HCT116 (cell line): ENCODE measurements at regions not wholly inside any gene's neighbourhood (a gene's known extent, or its start where the extent isn't known, plus 50 kb on each side); places are given as distances from the start of the nearest gene placed in this dataset.

Experiments
- ATAC-seq: fragments of 200-7000 bp; cut with Tn5 transposase; 2 replicates; pipeline ENCODE4 v1.9.1; 2020; ENCODE audit warnings: mild to moderate bottlenecking, moderate library complexity
- BruUV-seq: library from RNA; stranded (reverse); fragments of 400-500 nt; replicated peaks from 2 replicates; lab custom pipeline; 2021; lab: Mats Ljungman, UMichigan
- CTCF ChIA-PET: fragments of 300-600 bp; sonication (Branson Sonifier 250); formaldehyde crosslinking; loops from one replicate; lab custom pipeline; 2021; ENCODE audit warnings: antibody characterized with exemption; lab: Charles Lee
- POLR2A ChIA-PET: fragments of 300-600, 350-600 bp; sonication (Branson Sonifier 250); formaldehyde crosslinking; loops from one replicate; lab custom pipeline; 2021; ENCODE audit warnings: antibody characterized with exemption; lab: Charles Lee
- RAD21 ChIA-PET, 2 experiments: fragments of 300-600 bp; sonication (Branson Sonifier 250); formaldehyde crosslinking; loops; one replicate each; lab custom pipeline; 2023; ENCODE audit warnings: low total read pairs in 2 of 2; ENCODE audit not compliant: uncharacterized antibody in 2 of 2, unreplicated experiment in 2 of 2, low non-redundant PET in 1 of 2; lab: Charles Lee
- DNase-seq: peaks from one replicate; pipeline ENCODE4 v3.0.0-alpha.2; 2010; ENCODE audit warnings: low read depth, low spot score
- H2AFZ ChIP-seq: fragments of 200-600 bp; shearing (Covaris generic), sonication (generic); 2 replicates; pipeline ENCODE4 v1.6.1; 2017; ENCODE audit warnings: low read depth, mixed run types, mixed read lengths, antibody characterized with exemption, low read length; ENCODE audit not compliant: poor library complexity, severe bottlenecking
- H3K27ac ChIP-seq: 2 replicates; pipeline ENCODE4 v1.5.1; 2012; ENCODE audit warnings: low read depth, low read length
- H3K27me3 ChIP-seq: fragments of 200-600 bp; sonication (generic); 2 replicates; pipeline ENCODE4 v1.6.1; 2016; ENCODE audit warnings: mixed run types, low read length, mixed read lengths; ENCODE audit not compliant: insufficient read depth
- H3K36me3 ChIP-seq, 2 experiments: fragments of 200-500 bp in 1 of 2; fragments of 200-600 bp in 1 of 2; sonication (Bioruptor generic) in 1 of 2; sonication (generic) in 1 of 2; 2 replicates each; pipeline versions ENCODE4 v1.5.1 to v1.6.1; 2014 to 2016; ENCODE audit warnings: low read length in 2 of 2, inconsistent platforms in 1 of 2, mixed read lengths in 1 of 2, mixed run types in 1 of 2; ENCODE audit not compliant: insufficient read depth in 2 of 2, control insufficient read depth in 1 of 2
- H3K4me1 ChIP-seq, 2 experiments: fragments of 200-600 bp in 1 of 2; sonication (generic) in 1 of 2; 2 replicates each; pipeline versions ENCODE4 v1.5.1 to v1.6.1; 2012 to 2017; ENCODE audit warnings: low read length in 2 of 2, inconsistent platforms in 1 of 2, mild to moderate bottlenecking in 1 of 2, mixed read lengths in 1 of 2, mixed run types in 1 of 2, moderate library complexity in 1 of 2; ENCODE audit not compliant: insufficient read depth in 2 of 2, control insufficient read depth in 1 of 2
- H3K4me2 ChIP-seq: fragments of 200-600 bp; sonication (generic); 2 replicates; pipeline ENCODE4 v1.6.1; 2017; ENCODE audit warnings: mixed run types, low read length, mixed read lengths
- H3K4me3 ChIP-seq, 2 experiments: fragments of 200-600 bp in 1 of 2; sonication (generic) in 1 of 2; replicated peaks in 1 of 2; 2 replicates each; pipeline ENCODE4 v1.5.1; 2011 to 2016; ENCODE audit warnings: low read length in 2 of 2, control low read depth in 1 of 2, low read depth in 1 of 2, mild to moderate bottlenecking in 1 of 2, mixed read lengths in 1 of 2, mixed run types in 1 of 2
- H3K79me2 ChIP-seq: fragments of 200-600 bp; sonication (generic); 2 replicates; pipeline ENCODE4 v1.6.1; 2017; ENCODE audit warnings: mild to moderate bottlenecking, mixed run types, low read length, moderate library complexity, mixed read lengths; ENCODE audit not compliant: insufficient read depth
- H3K9ac ChIP-seq: fragments of 200-600 bp; sonication (generic); 2 replicates; pipeline ENCODE4 v1.6.1; 2016; ENCODE audit warnings: low read length, mixed read lengths
- H3K9me2 ChIP-seq: fragments of 200-600 bp; sonication (generic), shearing (Covaris generic); 2 replicates; pipeline ENCODE4 v1.6.1; 2017; ENCODE audit warnings: mixed run types, mild to moderate bottlenecking, moderate library complexity; ENCODE audit not compliant: insufficient read depth
- H3K9me3 ChIP-seq, 2 experiments: fragments of 200-500 bp in 1 of 2; fragments of 200-600 bp in 1 of 2; sonication (Bioruptor generic) in 1 of 2; sonication (generic) in 1 of 2; 2 replicates each; pipeline ENCODE4 v1.6.1; 2014 to 2017; ENCODE audit warnings: low read length in 2 of 2, mixed read lengths in 2 of 2, inconsistent platforms in 1 of 2, low read depth in 1 of 2, mild to moderate bottlenecking in 1 of 2, mixed run types in 1 of 2, moderate library complexity in 1 of 2; ENCODE audit not compliant: control insufficient read depth in 1 of 2, insufficient read depth in 1 of 2
- H4K20me1 ChIP-seq: fragments of 200-600 bp; sonication (generic), shearing (Covaris generic); 2 replicates; pipeline ENCODE4 v1.6.1; 2017; ENCODE audit warnings: mixed run types, mild to moderate bottlenecking, moderate library complexity; ENCODE audit not compliant: insufficient read depth
- CEBPB ChIP-seq: IDR thresholded peaks from 2 replicates; pipeline ENCODE4 v1.6.1; 2012; ENCODE audit warnings: low read depth
- EGR1 ChIP-seq: IDR thresholded peaks from 2 replicates; pipeline ENCODE4 v1.6.1; 2012; ENCODE audit warnings: low read depth
- ELF1 ChIP-seq: IDR thresholded peaks from 2 replicates; pipeline ENCODE4 v1.6.1; 2012; ENCODE audit warnings: low read depth, borderline replicate concordance
- EZH2 ChIP-seq: fragments of 200-600 bp; sonication (generic); IDR thresholded peaks from 2 replicates; pipeline ENCODE4 v1.6.1; 2017; ENCODE audit warnings: antibody characterized with exemption, mixed run types
- EZH2phosphoT487 ChIP-seq: fragments of 200-600 bp; IDR thresholded peaks from 2 replicates; pipeline ENCODE4 v1.6.1; 2018; ENCODE audit warnings: antibody characterized with exemption, borderline replicate concordance
- FOSL1 ChIP-seq: IDR thresholded peaks from 2 replicates; pipeline ENCODE4 v1.6.1; 2012; ENCODE audit warnings: low read depth
- JUND ChIP-seq: IDR thresholded peaks from 2 replicates; pipeline ENCODE4 v1.6.1; 2012
- MAX ChIP-seq: IDR thresholded peaks from 2 replicates; pipeline ENCODE4 v1.6.1; 2012
- POLR2A ChIP-seq: IDR thresholded peaks from 2 replicates; pipeline ENCODE4 v1.7.0; 2011; ENCODE audit warnings: borderline replicate concordance; ENCODE audit not compliant: insufficient read depth, insufficient read length; ENCODE audit errors: extremely low read depth
- POLR2AphosphoS5 ChIP-seq: IDR thresholded peaks from 2 replicates; pipeline ENCODE4 v1.6.1; 2011; ENCODE audit warnings: mild to moderate bottlenecking, low read depth, low read length, moderate library complexity
- RAD21 ChIP-seq: IDR thresholded peaks from 2 replicates; pipeline ENCODE4 v1.6.1; 2012; ENCODE audit warnings: low read depth, mild to moderate bottlenecking
- SRF ChIP-seq: IDR thresholded peaks from 2 replicates; pipeline ENCODE4 v1.6.1; 2012; ENCODE audit warnings: low read depth
- TCF7L2 ChIP-seq: IDR thresholded peaks from 2 replicates; pipeline ENCODE4 v1.7.0; 2011; ENCODE audit warnings: borderline replicate concordance, inconsistent platforms; ENCODE audit not compliant: insufficient read depth, insufficient read length; ENCODE audit errors: extremely low read depth
- YY1 ChIP-seq: IDR thresholded peaks from 2 replicates; pipeline ENCODE4 v1.6.1; 2011; ENCODE audit warnings: low read length, low read depth, moderate library complexity, mild to moderate bottlenecking; ENCODE audit not compliant: insufficient replicate concordance; ENCODE audit errors: extremely low read depth
- ZFX ChIP-seq: fragments of 450-650 bp; IDR thresholded peaks from 2 replicates; pipeline ENCODE4 v1.6.1; 2017
- ZNF274 ChIP-seq: fragments of 200-500 bp; sonication (Bioruptor generic); IDR thresholded peaks from 2 replicates; pipeline ENCODE4 v1.6.1; 2014; ENCODE audit warnings: mild to moderate bottlenecking, low read depth, low read length, inconsistent platforms
- intact Hi-C: fragments of 100-400 bp; cut with micrococcal nuclease; formaldehyde crosslinking; loops from 2 replicates; pipeline ENCODE4 v1.10.0; 2022
- TF ChIP-seq, protein P1 (sequence below): IDR thresholded peaks from 2 replicates; pipeline ENCODE4 v1.6.1; 2012
- TF ChIP-seq, protein P2 (sequence below): IDR thresholded peaks from 2 replicates; pipeline ENCODE4 v1.6.1; 2011; ENCODE audit warnings: mild to moderate bottlenecking, low read length, moderate library complexity; ENCODE audit not compliant: insufficient replicate concordance; ENCODE audit errors: extremely low read depth

- no peaks in the 10 kb centered on the region for H3K9me2 ChIP-seq
- CTCF ChIA-PET, result no interaction called here
- BruUV-seq, result no TSS peak
- H4K20me1 ChIP-seq, result no peaks in the 10 kb centered on the region
- RAD21 ChIA-PET, result no interaction called here
- no peak overlapping the region for H2AFZ ChIP-seq
- intact Hi-C loops, result no loop called here
- no peak for DNase-seq
- peaks cover 15 to 24% of the 10 kb centered on the region in 2 experiments; a peak in 3 of 4 replicates for H3K9me3 ChIP-seq
- no peak overlapping the region for H3K4me3 ChIP-seq
- no peak for ATAC-seq
- no peak for TF ChIP-seq ELF1
- no peak for TF ChIP-seq CEBPB
- no peak for TF ChIP-seq JUND
- no peak for TF ChIP-seq ZNF274
- TF ChIP-seq EZH2phosphoT487, result no peak
- no peak for TF ChIP-seq TCF7L2
- TF ChIP-seq, all 23 proteins: peak for 0
- POLR2A ChIA-PET, result no interaction called here
- Histone ChIP-seq H3K27me3 (no peaks in the 10 kb centered on the region), H3K9ac (no peak overlapping the region), H3K4me2 (no peak overlapping the region), H3K36me3 (no peaks in the 10 kb centered on the region), H3K79me2 (no peaks in the 10 kb centered on the region), H3K27ac (no peak overlapping the region), H3K4me1 (no peaks in the 10 kb centered on the region)
Measured at GRCh38 chr16:63830061-63830460, 1291.8 kb downstream of the CDH11 start.

GRCh38 chr16:63822818-63823217 is 1299.0 kb downstream of the CDH11 start:
- H3K4me2 ChIP-seq, result no peak overlapping the region
- no peak for ATAC-seq
- no TSS peak for BruUV-seq
- H3K27ac ChIP-seq, result no peak overlapping the region
- ChIA-PET RAD21 (no interaction called here), CTCF (no interaction called here), POLR2A (no interaction called here)
- H3K4me1 ChIP-seq, result no peaks in the 10 kb centered on the region
- H3K36me3 ChIP-seq, result no peaks in the 10 kb centered on the region
- no peak overlapping the region for H2AFZ ChIP-seq
- no peak overlapping the region for H3K9ac ChIP-seq
- peaks cover 6 to 7% of the 10 kb centered on the region in 2 experiments; a peak in 3 of 4 replicates for H3K9me3 ChIP-seq
- intact Hi-C loops, result no loop called here
- no peaks in the 10 kb centered on the region for H3K9me2 ChIP-seq
- no peaks in the 10 kb centered on the region for H3K79me2 ChIP-seq
- no peak overlapping the region for H3K4me3 ChIP-seq
- no peaks in the 10 kb centered on the region for H4K20me1 ChIP-seq
- no peaks in the 10 kb centered on the region for H3K27me3 ChIP-seq
- no peak for DNase-seq
- TF ChIP-seq MAX (no peak), SRF (no peak), CEBPB (no peak), POLR2AphosphoS5 (no peak), EZH2 (no peak), RAD21 (no peak), EZH2phosphoT487 (no peak), EGR1 (no peak), ZNF274 (no peak), ZFX (no peak), FOSL1 (no peak), POLR2A (no peak), YY1 (no peak)
- TF ChIP-seq, protein P1, sequence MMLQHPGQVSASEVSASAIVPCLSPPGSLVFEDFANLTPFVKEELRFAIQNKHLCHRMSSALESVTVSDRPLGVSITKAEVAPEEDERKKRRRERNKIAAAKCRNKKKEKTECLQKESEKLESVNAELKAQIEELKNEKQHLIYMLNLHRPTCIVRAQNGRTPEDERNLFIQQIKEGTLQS, result no peak
- TF ChIP-seq, protein P2, sequence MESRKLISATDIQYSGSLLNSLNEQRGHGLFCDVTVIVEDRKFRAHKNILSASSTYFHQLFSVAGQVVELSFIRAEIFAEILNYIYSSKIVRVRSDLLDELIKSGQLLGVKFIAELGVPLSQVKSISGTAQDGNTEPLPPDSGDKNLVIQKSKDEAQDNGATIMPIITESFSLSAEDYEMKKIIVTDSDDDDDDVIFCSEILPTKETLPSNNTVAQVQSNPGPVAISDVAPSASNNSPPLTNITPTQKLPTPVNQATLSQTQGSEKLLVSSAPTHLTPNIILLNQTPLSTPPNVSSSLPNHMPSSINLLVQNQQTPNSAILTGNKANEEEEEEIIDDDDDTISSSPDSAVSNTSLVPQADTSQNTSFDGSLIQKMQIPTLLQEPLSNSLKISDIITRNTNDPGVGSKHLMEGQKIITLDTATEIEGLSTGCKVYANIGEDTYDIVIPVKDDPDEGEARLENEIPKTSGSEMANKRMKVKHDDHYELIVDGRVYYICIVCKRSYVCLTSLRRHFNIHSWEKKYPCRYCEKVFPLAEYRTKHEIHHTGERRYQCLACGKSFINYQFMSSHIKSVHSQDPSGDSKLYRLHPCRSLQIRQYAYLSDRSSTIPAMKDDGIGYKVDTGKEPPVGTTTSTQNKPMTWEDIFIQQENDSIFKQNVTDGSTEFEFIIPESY, result no peak
